ENCODE measurements at regions not wholly inside any gene's neighbourhood (a gene's known extent, or its start where the extent isn't known, plus 50 kb on each side); places are given as distances from the start of the nearest gene placed in this dataset.

DNA sequence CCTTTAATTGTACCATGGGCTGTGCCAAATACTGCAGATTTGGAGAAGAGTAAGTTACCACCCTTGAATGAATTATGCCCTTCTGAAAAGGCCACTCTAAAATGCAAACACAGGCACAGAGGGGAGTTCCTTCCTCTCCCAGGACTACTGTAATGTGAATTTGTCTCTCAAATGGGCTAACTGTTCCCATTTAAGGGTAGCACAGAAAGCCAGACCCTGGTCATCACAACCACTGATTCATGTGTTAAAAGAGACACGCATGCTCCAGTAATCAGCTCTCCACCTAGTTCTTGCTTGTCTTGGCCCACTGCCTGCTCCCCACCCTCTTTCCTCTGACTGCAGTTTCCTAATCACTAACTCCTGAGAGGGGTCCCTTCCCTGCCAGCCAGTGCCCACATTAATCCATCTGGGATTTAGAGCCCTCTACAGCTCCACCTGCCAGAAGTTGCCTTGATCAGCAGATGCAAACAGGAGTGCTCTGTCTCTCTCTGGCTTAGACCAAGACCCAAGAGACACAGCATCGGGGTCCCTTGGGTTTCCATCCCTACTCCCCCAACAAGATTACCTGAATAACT is 382.4 kb downstream of the TMEM167A start:
- no peak for FAIRE-seq

More for the DNA sequence above, 382.4 kb downstream of the TMEM167A start:
- H4K91ac ChIP-seq (replicated peaks; ENCODE audit: insufficient read length, low read length), result no peak overlapping the region
- no peak overlapping the region for H2AK5ac ChIP-seq (ENCODE audit: low read depth, low read length)
- H3K36me3 ChIP-seq (ENCODE audit: control insufficient read depth in 2 of 4, insufficient read depth in 4 of 4, low read length in 3 of 4), result no peaks in the 10 kb centered on the region
- no peak overlapping the region for H3K4me2 ChIP-seq (ENCODE audit: insufficient read depth in 1 of 2, low read depth in 2 of 2, low read length in 2 of 2)
- H4K20me1 ChIP-seq (replicated peaks in 1 of 2; ENCODE audit: control insufficient read depth in 1 of 2, insufficient read depth in 2 of 2, low read length in 2 of 2), result no peaks in the 10 kb centered on the region
- H3K9me3 ChIP-seq (ENCODE audit: insufficient read depth in 2 of 2, low read depth in 1 of 2, low read length in 1 of 2), result no peaks in the 10 kb centered on the region
- no peak overlapping the region for H2BK20ac ChIP-seq (ENCODE audit: low read length)
- H3K14ac ChIP-seq (ENCODE audit: insufficient read length), result no peak overlapping the region
- no peak overlapping the region for H3K27ac ChIP-seq (ENCODE audit: low read depth, low read length)
- H3K79me2 ChIP-seq (ENCODE audit: control insufficient read depth in 1 of 2, insufficient read depth in 2 of 2, low read length in 2 of 2), result no peaks in the 10 kb centered on the region
- no peak overlapping the region for H3K56ac ChIP-seq (replicated peaks; ENCODE audit: insufficient read length, low read depth, low read length)
- no peak for DNase-seq (ENCODE audit: low read depth in 1 of 2, low spot score in 2 of 2)
- H3K23ac ChIP-seq (ENCODE audit: insufficient read length), result no peak overlapping the region
- 0 out of 2 replicates have a peak overlapping the region, but pooled peaks have one; percentile 18 for H2AFZ ChIP-seq (ENCODE audit: low read length)
- H3K4ac ChIP-seq (replicated peaks; ENCODE audit: insufficient read length, low read depth, low read length), result no peak overlapping the region
- ChIA-PET POLR2A (ENCODE audit: partially characterized antibody) (no interaction called here), CTCF (ENCODE audit: partially characterized antibody) (no interaction called here)
- TF ChIP-seq RAD21 (IDR thresholded peaks at IDR 0.05 in 1 of 2, conservative IDR thresholded peaks at IDR 0.05 in 1 of 2; ENCODE audit: low read depth in 2 of 2, low read length in 2 of 2) (0 out of 4 replicates have a peak, but pooled peaks of 1 of the 2 experiments have one; percentile 16), BACH1 (IDR thresholded peaks at IDR 0.05; ENCODE audit: low read length) (no peak), PHF8 (conservative IDR thresholded peaks at IDR 0.05; ENCODE audit: low read depth, low read length) (no peak)
- no peak overlapping the region for H2BK120ac ChIP-seq (replicated peaks; ENCODE audit: low read depth, low read length)
- no peaks in the 10 kb centered on the region for H3K79me1 ChIP-seq (ENCODE audit: low read depth, low read length)
- no peaks in the 10 kb centered on the region for H3K23me2 ChIP-seq (ENCODE audit: low read depth, low read length)
- H3K4me1 ChIP-seq (replicated peaks in 1 of 4; ENCODE audit: control insufficient read depth in 3 of 4, insufficient read depth in 4 of 4, low read length in 3 of 4), result peaks cover 0 to 7% (median 1%) of the 10 kb centered on the region in 4 experiments; a peak in 3 of 7 replicates
- no peaks in the 10 kb centered on the region for H3K27me3 ChIP-seq (replicated peaks in 1 of 4; ENCODE audit: control insufficient read depth in 3 of 4, extremely low read depth in 1 of 4, insufficient read depth in 3 of 4, low read length in 3 of 4)
- no peak overlapping the region for H4K8ac ChIP-seq (ENCODE audit: extremely low read depth, insufficient read depth, low read length)
- no peak overlapping the region for H3K9ac ChIP-seq (replicated peaks in 1 of 4; ENCODE audit: extremely low read depth in 1 of 4, low read depth in 3 of 4, low read length in 3 of 4)
- WGBS, 2 experiments (ENCODE audit: extremely low coverage in 1 of 2, insufficient coverage in 1 of 2, insufficient read length in 1 of 2, insufficient replicate concordance in 2 of 2, low coverage in 1 of 2, low lambda C conversion rate in 2 of 2, missing lambda C conversion rate in 1 of 2), result 91% methylated on average over 2 of the region's 2 CpGs; no CpG with 5 or more reads in 1 of the 2 experiments
- H3K18ac ChIP-seq (ENCODE audit: extremely low read depth, low read length), result no peak overlapping the region
- H4K5ac ChIP-seq (ENCODE audit: insufficient read length, low read depth, low read length), result no peak overlapping the region
- H3K4me3 ChIP-seq (ENCODE audit: extremely low read depth in 1 of 4, insufficient read depth in 2 of 4, low read depth in 3 of 4, low read length in 4 of 4), result no peak overlapping the region
- no peak overlapping the region for H2BK12ac ChIP-seq (ENCODE audit: low read depth, low read length)
- H2BK5ac ChIP-seq (ENCODE audit: low read depth, low read length), result no peak overlapping the region
- no peak overlapping the region for H2BK15ac ChIP-seq (ENCODE audit: low read length)

All from H1 (cell line).